Stimulated activated CD8-positive, alpha-beta memory T cell treated with anti-CD3 and anti-CD28 coated beads, Interleukin-7, amount 100 ng/mL, for 4 hours (primary cell): ENCODE measurements at regions not wholly inside any gene's neighbourhood (a gene's known extent, or its start where the extent isn't known, plus 50 kb on each side); places are given as distances from the start of the nearest gene placed in this dataset.

Experiments
- DNase-seq, 2 donors: peaks; one replicate each; pipeline ENCODE4 v3.0.0-alpha.2; 2020; ENCODE audit warnings: low read depth in 2 of 2

GRCh38 chr1:82695443-82695842 is 894.7 kb downstream of the ADGRL2 start:
- no peak for DNase-seq

GRCh38 chr1:82690411-82690810 is 889.7 kb downstream of the ADGRL2 start:
- DNase-seq = no peak

DNA sequence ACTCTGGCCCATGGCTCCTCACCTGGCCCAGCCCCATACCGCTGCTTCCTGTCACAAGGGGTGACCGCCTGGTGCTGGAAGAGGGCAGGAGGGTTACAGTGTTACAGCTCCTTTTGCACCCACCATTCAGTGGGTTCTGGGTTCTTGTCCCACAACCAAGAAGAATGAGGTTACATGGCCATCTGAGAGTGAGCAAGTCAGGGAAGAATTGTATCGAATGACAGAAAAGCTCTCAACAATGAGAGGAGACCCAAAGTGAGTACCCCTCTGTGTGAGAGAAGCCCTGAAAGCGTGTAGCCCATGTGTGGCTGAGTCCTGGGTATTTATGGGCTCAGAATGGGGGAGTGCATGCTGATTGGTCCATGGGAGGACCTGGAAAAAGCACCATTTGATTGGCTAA is 888.5 kb downstream of the ADGRL2 start:
- no peak for DNase-seq

DNA sequence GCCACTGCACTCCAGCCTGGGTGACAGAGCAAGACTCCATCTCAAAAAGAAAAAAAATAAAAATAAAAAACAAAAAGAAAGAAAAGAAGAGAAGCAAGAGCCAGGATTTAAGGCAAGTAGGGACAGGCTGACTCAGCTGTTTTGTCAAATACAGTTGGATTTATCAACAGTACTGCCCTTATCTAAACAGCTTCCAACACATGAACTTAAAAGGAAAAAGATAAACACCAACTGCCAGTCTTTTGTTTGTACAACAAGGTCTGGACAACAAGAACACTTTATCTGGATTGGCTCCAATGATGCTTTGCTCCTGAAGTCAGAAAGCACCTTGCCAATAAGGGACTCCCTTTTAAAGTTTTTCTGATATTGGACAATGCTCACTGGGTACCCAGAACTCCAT is 886.0 kb downstream of the ADGRL2 start:
- no peak for DNase-seq

GRCh38 chr1:82646888-82647287 is 846.2 kb downstream of the ADGRL2 start:
- no peak for DNase-seq

DNA sequence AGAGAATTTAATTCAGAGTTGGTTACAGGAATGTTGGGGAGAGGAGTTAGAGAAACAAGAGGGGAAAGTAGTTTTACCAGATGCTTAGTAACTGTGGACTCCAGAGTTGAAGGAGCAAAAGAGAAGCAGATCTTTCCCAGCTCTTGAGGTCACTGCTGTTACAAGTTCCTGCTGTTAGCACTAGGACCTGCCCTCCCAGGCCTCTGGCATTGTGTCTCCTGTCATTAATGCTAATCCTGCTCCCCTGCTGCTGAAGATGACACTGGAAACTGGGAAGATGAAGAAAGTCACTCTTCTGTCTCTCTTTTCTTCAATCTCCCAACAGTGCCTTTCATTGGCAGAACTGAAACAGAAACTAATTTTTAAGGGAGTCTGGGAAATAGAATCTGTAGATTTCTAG is 845.6 kb downstream of the ADGRL2 start:
- no peak for DNase-seq

DNA sequence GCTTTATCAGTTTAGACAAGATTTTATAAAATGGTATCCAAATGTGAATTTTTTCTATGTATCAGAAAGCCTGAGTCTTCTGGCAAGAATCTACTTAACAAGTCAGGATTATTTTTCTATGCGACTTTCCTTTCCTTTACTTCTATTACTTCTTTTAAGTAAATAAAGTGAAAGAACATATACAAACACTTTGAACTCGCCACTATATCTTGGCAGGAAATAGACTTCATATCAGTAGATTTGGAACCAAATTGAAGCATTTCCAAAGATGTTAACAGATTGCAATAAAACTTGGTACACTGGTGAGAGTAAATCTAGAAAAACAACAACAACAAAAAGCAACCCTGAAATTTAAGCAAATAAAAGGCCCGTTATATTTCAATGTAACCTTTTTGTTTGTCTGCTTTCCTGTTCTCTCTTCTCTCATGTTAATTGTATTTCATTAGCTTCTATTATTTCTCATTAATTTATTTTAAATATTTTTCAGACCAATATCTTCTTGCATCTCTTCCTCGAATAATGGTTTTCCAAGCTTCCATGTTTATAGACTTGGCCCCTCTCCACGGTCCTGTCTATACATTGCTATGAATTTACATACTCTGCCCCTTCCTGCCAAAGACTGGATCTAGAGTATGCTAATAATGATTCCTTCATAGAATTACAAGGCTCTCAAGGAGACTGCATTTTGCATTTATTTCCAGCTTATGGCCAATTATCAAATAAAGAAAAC is 843.6 kb downstream of the ADGRL2 start:
- DNase-seq = no peak

DNA sequence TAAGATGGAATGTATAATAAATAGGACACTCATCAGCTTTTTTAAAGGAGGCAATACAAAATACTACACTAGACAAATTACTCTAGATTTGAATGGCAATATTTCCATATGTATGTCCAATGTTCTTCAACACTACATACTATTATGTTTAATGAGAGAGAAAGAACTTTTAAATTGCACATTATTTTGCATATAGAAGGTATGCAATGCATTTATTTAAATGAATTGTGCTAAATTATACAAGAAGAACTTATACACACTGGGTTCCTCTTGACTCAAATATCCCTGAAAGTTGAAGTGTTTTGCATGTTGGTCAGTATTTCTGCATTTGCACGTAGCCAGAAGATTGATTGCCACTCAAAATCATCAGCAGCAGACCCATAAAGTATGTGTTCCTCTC is 839.6 kb downstream of the ADGRL2 start:
- DNase-seq = no peak

DNA sequence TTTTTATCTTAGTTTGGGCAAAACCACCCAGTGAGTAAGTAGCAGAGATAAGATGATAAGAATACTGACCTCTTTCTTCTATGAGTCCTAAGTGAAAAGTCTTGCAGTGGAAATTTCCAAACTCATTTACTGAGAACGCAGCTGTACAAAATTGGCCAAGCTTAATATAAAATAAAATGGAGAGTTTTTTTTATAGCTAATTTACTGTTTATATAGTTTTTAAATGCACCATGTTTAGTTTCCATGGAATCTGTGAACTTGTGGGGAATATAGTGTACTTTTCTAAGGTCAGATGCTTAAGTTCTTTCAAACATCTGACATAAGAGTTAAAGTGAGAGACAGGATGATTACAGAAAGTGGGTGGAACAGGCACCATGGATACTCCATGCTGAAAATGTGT is 833.5 kb downstream of the ADGRL2 start:
- DNase-seq = no peak

DNA sequence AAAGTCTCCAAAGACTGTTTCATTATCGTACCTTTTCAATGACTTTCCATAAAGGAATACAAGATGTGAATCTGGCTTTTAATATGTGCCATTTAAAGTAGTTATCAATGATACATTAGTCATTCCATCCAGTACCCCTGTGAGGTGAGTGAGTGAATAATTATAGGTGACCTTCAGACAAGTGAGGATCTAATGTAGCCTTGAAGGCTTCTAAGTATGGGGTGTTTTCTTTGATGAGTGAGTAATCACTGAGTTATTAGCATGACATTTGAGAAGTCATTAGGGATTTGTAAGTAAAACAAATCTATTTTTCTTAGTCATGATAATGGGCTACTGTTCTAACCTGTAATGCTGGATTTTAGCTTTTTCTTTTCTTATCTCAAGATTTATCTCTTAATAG is 831.4 kb downstream of the ADGRL2 start:
- DNase-seq = no peak

GRCh38 chr1:82628887-82629286 is 828.2 kb downstream of the ADGRL2 start:
- no peak for DNase-seq

- DNase-seq = no peak
Observed at GRCh38 chr1:82625537-82625936, 824.8 kb downstream of the ADGRL2 start.

- no peak for DNase-seq
Observed at GRCh38 chr1:82621076-82621475, 820.3 kb downstream of the ADGRL2 start.

DNA sequence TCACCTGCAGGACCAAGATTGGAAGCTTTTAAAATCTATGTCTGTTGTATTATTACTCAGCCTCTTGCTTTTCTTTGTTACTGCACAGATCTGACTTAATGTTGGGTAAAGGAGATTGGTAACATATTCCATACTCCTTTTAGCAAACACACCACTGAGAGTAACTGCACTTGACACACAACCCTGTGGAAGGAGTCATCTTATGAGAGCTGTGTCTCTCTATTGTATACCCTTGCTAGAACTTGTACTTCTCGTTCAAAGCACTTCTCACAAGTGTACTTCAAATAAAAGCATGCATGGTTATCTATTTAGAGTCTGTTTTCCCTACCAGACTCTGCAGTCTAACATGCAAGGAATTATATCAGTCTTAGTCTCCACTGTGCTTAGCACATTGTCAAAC is 813.4 kb downstream of the ADGRL2 start:
- DNase-seq = no peak

GRCh38 chr1:82612986-82613385 is 812.3 kb downstream of the ADGRL2 start:
- DNase-seq = no peak

DNA sequence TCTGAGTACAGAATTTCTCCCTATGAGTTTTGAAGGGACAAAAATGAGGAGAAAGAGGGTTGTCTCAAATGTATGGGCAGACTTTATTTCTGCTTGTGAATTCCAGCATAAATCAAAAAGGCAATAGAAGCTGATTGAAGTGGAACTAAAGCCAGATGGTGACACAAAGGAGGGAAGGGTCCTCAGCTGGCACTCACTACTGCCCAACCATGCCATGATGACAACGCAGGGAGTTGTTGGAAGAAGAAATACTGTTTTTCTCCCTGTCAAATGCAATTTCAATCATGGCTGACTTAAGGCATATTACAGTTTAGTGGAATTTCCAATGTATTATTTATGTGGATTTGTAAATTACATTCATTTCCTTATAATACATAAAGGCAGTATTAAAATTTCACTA is 805.8 kb downstream of the ADGRL2 start:
- no peak for DNase-seq

- DNase-seq = no peak
Observed at GRCh38 chr1:82604524-82604923, 803.8 kb downstream of the ADGRL2 start.

DNA sequence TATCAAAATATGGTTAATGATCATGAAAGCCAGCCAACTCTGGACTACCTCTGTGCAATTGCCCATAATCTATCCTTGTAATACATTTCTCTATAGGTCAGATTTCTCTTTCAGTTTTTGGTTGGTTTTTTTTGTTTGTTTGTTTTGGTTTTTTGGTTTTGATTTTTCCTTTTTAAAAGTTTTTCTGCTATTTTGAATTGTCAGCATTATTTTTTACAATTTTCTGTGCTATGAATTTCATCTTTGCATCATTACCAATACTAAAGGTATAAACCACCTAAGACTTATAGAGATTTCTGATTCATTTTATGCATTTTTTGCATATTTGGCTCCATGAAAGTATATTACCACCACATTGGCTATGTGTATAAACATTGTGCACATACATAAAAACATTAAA is 799.6 kb downstream of the ADGRL2 start:
- no peak for DNase-seq

GRCh38 chr1:82598812-82599211 is 798.1 kb downstream of the ADGRL2 start:
- DNase-seq = no peak

DNA sequence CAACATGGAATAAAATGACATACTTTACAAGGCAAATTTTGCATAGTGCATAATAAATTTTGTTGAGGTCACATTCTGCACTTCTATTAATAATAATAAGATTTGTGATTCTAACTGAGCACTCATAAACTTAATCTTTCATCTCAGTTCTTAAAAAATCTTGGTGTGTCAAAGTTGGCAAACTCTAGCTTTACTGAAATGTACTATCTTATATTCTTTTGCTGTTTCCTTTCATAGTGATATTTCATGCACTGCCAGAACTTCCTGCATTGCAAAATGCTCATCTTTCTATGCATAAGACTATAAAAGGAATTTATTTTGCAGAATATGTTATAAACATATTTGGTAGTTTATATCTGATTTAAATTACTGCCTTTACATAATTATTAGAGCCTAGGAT is 797.6 kb downstream of the ADGRL2 start:
- no peak for DNase-seq

DNA sequence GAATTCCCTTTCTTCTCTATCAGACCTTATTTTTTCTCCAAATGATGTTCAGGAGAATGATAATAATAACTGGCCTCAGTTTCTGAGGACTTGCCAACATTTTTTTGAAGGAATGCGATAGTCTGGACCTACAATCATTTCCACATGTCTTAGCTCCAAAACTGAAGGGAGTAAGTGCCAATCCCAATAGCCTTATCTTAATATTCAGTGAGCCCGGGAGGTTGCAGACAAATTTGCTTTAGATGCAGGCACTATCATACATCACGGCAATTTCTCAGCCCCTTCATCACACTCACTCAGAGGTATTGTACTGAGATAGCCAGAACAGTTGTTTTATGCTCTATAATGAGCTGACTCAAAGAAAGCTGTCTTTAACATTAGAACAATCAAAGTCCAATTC is 796.9 kb downstream of the ADGRL2 start:
- DNase-seq = no peak

DNA sequence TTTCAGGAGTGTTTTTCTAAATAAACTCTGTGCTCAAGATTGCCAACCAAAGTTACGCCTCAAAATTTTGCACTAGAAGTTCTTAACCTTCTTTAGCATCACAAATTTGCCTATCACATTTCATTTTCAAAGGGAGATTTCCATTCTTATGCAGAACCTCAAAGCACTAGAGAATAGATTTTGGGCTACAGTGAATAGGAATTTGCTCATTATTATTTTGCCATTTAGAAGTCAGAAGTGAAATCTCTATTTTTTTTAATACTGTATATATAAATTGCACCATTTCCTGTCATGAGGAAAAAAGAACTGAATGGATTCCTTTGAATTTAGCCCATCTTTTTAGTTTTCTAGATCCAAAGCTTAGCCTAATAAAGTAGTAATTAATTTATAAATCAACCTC is 796.4 kb downstream of the ADGRL2 start:
- no peak for DNase-seq

DNA sequence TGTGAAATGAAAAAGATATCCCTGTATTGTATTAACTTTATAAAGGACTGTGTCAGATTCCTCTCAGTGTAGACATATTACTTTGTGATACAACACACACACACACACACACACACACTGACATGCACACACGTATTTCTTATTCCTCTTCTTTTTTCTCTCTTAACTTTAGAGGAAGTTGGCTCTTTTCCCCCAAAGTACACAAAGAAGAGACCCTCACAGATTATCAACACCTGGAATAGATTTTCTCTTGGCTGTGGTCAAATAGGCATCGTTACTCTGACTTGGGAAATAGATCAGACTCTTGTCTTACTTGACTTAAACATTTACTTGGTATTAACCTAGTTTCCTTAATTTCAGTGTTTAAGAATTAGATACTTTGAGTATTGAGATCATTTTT is 792.8 kb downstream of the ADGRL2 start:
- DNase-seq = no peak

DNA sequence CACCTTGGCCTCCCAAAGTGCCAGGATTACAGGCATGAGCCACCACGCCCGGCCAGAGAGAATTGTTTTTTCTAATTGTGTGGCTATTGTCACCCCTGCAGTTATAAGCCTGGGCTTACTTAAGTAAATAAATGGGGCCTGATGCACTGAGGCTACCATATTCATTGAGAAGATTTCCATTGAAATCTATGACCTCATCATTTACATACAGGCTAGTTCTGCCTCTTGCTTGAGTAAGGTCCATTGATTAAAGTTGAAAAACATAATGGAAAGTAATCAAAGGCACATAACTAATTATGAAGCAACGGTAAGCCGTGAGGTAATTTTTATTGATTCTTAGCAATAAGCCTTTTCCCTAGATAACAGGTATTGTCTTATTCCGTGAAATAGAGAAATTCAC is 788.9 kb downstream of the ADGRL2 start:
- DNase-seq = no peak
